MM.1S (cell line): ENCODE measurements at regions not wholly inside any gene's neighbourhood (a gene's known extent, or its start where the extent isn't known, plus 50 kb on each side); places are given as distances from the start of the nearest gene placed in this dataset.

ENCODE experiments used
- DNase-seq: peaks from one replicate; pipeline ENCODE4 v3.0.0-alpha.2; 2015
- H2AFZ ChIP-seq: fragments of 300-600 bp; sonication (generic); 2 replicates; pipeline ENCODE4 v1.6.0; 2016; ENCODE audit warnings: antibody characterized with exemption, low read length
- H3F3A ChIP-seq: fragments of 300-600 bp; sonication (generic); 2 replicates; pipeline ENCODE4 v1.6.1; 2016; ENCODE audit warnings: mild to moderate bottlenecking, antibody characterized with exemption, low read length, moderate library complexity, mixed read lengths; ENCODE audit not compliant: insufficient read depth
- H3K27ac ChIP-seq: fragments of 300-600 bp; sonication (generic); 2 replicates; pipeline ENCODE4 v1.5.1; 2016; ENCODE audit warnings: mild to moderate bottlenecking, low read length
- H3K27me3 ChIP-seq: fragments of 300-600 bp; sonication (generic); replicated peaks from 2 replicates; pipeline ENCODE4 v1.6.0; 2016; ENCODE audit warnings: low read length; ENCODE audit not compliant: insufficient read depth
- H3K36me3 ChIP-seq: fragments of 300-600 bp; sonication (generic); replicated peaks from 2 replicates; pipeline ENCODE4 v1.6.1; 2016; ENCODE audit warnings: mild to moderate bottlenecking, low read length, mixed read lengths; ENCODE audit not compliant: insufficient read depth
- H3K4me1 ChIP-seq: fragments of 300-600 bp; sonication (generic); 2 replicates; pipeline ENCODE4 v1.6.1; 2016; ENCODE audit warnings: low read length, mixed read lengths
- H3K4me2 ChIP-seq: fragments of 300-600 bp; sonication (generic); 2 replicates; pipeline ENCODE4 v1.6.0; 2016; ENCODE audit warnings: low read depth, low read length
- H3K4me3 ChIP-seq: fragments of 300-600 bp; sonication (generic); 2 replicates; pipeline ENCODE4 v1.5.1; 2016; ENCODE audit warnings: low read length, mixed read lengths
- H3K79me2 ChIP-seq: fragments of 300-600 bp; sonication (generic); 2 replicates; pipeline ENCODE4 v1.6.1; 2016; ENCODE audit warnings: mixed run types, low read length, mixed read lengths
- H3K9ac ChIP-seq: fragments of 300-600 bp; sonication (generic); 2 replicates; pipeline ENCODE4 v1.6.1; 2016; ENCODE audit warnings: low read length, mixed read lengths
- H3K9me2 ChIP-seq: fragments of 300-600 bp; sonication (generic); replicated peaks from 2 replicates; pipeline ENCODE4 v1.6.1; 2016; ENCODE audit warnings: mild to moderate bottlenecking, low read length, mixed read lengths; ENCODE audit not compliant: insufficient read depth
- H3K9me3 ChIP-seq: fragments of 300-600 bp; sonication (generic); replicated peaks from 2 replicates; pipeline ENCODE4 v1.6.1; 2016; ENCODE audit warnings: mild to moderate bottlenecking, low read length, mixed read lengths; ENCODE audit not compliant: insufficient read depth
- H4K20me1 ChIP-seq: fragments of 300-600 bp; sonication (generic); 2 replicates; pipeline ENCODE4 v1.6.1; 2016; ENCODE audit warnings: mild to moderate bottlenecking, low read length, moderate library complexity, mixed read lengths; ENCODE audit not compliant: insufficient read depth
- CTCF ChIP-seq: fragments of 300-600 bp; sonication (generic); IDR thresholded peaks from 2 replicates; pipeline ENCODE4 v1.5.1; 2016; ENCODE audit warnings: antibody characterized with exemption, low read length, mixed read lengths
- EZH2 ChIP-seq: fragments of 300-600 bp; sonication (generic); optimal IDR thresholded peaks from 2 replicates; pipeline ENCODE3; 2017; ENCODE audit warnings: low read depth, mild to moderate bottlenecking, antibody characterized with exemption, low read length, mixed read lengths
- EZH2phosphoT487 ChIP-seq: fragments of 300-600 bp; sonication (generic); IDR thresholded peaks from 2 replicates; pipeline ENCODE4 v1.6.1; 2018; ENCODE audit warnings: antibody characterized with exemption, low read length

DNA sequence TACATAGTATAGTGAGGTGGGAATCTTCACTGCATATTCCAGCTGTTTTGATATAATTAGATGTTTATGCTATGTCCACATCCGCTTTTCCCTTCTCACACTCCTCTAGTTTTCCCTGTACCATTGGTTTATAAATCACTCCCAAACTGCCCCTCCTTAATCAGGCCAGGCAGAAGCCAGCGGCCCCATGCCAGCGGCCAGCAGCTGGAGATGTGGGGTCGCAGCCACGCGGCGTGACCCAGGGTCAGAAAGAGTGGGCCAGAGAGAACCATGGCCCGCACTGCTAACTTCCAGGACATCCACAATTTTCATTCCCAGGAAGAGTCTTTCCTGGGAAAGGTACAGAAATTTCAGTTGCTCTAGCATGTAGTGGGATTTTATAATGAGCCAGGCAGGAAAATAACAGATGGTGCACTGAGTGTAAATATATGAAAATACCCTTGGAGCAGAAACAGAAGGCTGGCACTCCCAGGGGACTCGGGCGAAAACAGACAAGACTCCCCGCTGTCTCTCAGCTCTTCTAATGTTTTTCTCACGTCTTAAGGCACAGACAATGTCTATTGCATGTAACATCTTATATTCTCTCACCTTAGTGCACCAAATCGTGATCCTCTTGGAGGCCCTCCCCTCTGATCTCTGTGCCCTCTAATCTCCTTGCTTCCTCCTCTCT, 145.9 kb upstream of the ZFP42 start:
- no peak for DNase-seq
- H3K36me3 ChIP-seq, result no peaks in the 10 kb centered on the region
- H3K27ac ChIP-seq, result no peak overlapping the region
- H3F3A ChIP-seq, result no peaks in the 10 kb centered on the region
- H3K79me2 ChIP-seq, result no peaks in the 10 kb centered on the region
- H3K4me2 ChIP-seq, result no peak overlapping the region
- no peak overlapping the region for H3K4me3 ChIP-seq
- no peak overlapping the region for H3K9ac ChIP-seq
- H3K27me3 ChIP-seq, result no peaks in the 10 kb centered on the region
- H4K20me1 ChIP-seq, result no peaks in the 10 kb centered on the region
- H3K9me2 ChIP-seq, result no peaks in the 10 kb centered on the region
- H3K9me3 ChIP-seq, result no peaks in the 10 kb centered on the region
- no peak overlapping the region for H2AFZ ChIP-seq
- H3K4me1 ChIP-seq, result no peaks in the 10 kb centered on the region
- TF ChIP-seq CTCF, result no peak
- TF ChIP-seq EZH2phosphoT487, result no peak
- TF ChIP-seq EZH2, result no peak

DNA sequence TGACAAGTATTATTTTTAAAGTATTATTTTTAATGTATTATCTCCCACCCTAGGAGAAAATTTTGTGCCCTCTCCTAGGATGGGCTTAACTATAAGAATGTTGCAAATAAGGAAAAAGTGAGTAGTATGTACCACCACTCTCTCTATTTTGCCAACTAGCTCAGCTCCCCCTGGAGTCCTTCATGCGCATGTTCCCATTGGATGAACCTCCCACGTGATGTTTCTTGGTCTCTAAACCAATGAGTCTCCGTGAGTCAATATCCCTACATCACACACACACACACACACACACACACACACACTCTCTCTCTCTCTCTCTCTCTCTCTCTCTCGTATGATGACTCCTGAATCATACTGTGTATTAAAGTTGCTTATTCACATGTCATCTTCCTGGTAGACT, 129.7 kb upstream of the ZFP42 start:
- no peak overlapping the region for H3K4me3 ChIP-seq
- no peaks in the 10 kb centered on the region for H3K27me3 ChIP-seq
- H3F3A ChIP-seq, result no peaks in the 10 kb centered on the region
- H3K36me3 ChIP-seq, result no peaks in the 10 kb centered on the region
- H3K9ac ChIP-seq, result no peak overlapping the region
- H3K9me3 ChIP-seq, result no peaks in the 10 kb centered on the region
- DNase-seq, result no peak
- no peaks in the 10 kb centered on the region for H3K4me1 ChIP-seq
- no peak overlapping the region for H2AFZ ChIP-seq
- H3K4me2 ChIP-seq, result no peak overlapping the region
- no peaks in the 10 kb centered on the region for H3K9me2 ChIP-seq
- no peaks in the 10 kb centered on the region for H4K20me1 ChIP-seq
- H3K79me2 ChIP-seq, result no peaks in the 10 kb centered on the region
- H3K27ac ChIP-seq, result no peak overlapping the region
- TF ChIP-seq CTCF (no peak), EZH2phosphoT487 (no peak), EZH2 (no peak)

DNA sequence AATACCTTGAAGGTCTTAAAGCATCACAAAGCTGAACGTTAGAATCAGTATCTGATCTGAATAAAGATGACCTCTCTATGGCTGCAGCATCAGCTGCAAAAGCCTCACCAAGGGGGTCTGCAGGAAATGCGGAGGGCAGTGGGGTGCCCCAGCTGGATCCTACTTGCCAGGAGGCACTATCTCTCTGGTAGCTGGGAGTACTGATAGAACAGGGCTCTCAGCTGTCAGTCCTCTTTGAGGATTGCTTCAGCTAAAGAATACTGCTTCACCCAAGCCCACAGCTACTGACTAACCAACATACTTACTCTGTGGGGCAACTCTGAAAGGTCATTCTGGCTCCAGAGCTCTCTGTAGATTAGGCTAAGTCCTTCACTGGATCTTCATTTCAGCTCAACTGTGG, 112.5 kb upstream of the ZFP42 start:
- H3K27me3 ChIP-seq, result no peaks in the 10 kb centered on the region
- no peaks in the 10 kb centered on the region for H3K4me1 ChIP-seq
- no peaks in the 10 kb centered on the region for H3K79me2 ChIP-seq
- H3F3A ChIP-seq, result no peaks in the 10 kb centered on the region
- no peak for DNase-seq
- H3K4me2 ChIP-seq, result no peak overlapping the region
- H3K4me3 ChIP-seq, result no peak overlapping the region
- H4K20me1 ChIP-seq, result no peaks in the 10 kb centered on the region
- H2AFZ ChIP-seq, result no peak overlapping the region
- TF ChIP-seq EZH2 (no peak), EZH2phosphoT487 (no peak), CTCF (no peak)
- no peak overlapping the region for H3K9ac ChIP-seq
- H3K9me3 ChIP-seq, result no peaks in the 10 kb centered on the region
- H3K36me3 ChIP-seq, result no peaks in the 10 kb centered on the region
- no peak overlapping the region for H3K27ac ChIP-seq
- H3K9me2 ChIP-seq, result no peaks in the 10 kb centered on the region
